ENCODE measurements at regions not wholly inside any gene's neighbourhood (a gene's known extent, or its start where the extent isn't known, plus 50 kb on each side); places are given as distances from the start of the nearest gene placed in this dataset.

DNA sequence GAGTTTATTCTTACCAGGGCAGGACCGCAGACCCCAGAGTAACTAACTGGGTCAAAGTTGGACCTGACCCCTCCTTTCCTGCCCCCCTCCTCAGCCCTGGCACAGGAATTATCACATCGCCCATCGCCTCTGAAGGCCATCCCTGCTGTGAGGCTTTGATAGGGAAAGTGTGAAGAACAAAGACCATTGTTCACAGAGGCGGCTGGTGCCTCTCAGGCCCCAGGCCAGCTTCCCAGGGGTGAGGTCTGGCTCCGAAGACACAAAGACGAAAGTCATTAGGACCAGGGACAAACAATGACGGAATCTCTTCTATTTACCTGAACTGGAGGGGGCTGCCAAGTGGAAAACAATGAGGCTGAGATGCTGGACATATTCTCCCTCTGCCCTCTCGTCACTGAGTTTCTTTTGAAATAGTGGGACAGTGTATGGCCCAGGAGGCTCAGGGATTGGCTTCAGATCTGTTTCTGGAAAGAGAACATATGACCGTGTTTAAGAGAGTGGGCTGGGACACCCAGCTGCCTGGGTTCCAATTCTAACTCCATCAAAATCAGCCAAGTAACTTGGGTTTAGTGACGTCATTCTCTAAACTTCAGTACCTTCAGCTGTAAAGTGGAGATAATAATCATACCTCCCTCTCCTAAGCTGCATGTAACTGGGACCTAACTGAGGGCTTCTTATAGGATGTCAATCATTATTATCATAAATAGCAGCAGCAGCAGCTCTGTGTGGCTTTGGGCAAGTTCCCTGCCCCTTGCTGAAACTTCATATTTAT, 769.4 kb downstream of the MED13L start:
- H3K4me3 ChIP-seq: no peak overlapping the region
- H3K36me3 ChIP-seq: no peaks in the 10 kb centered on the region
- no peaks in the 10 kb centered on the region for H3K27me3 ChIP-seq
- no peak for DNase-seq
- H3K9me3 ChIP-seq: peaks cover 3% of the 10 kb centered on the region; the same call in 1 of the 2 replicates

DNA sequence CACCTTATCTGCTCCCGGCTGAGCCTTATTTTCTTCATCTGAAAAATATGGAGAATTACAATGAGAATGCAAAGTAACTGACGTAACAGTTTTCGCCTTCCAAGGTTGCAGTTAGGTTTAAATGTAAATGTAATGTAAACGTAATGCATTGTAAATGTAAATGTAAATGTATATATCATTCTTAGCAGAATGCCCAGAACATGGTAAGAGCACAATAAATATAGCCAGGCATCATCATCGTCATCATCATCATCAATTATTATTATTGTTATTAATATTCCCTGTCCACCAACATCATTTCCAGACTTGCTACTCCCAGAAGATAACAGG, 770.0 kb downstream of the MED13L start:
- DNase-seq: no peak
- H3K9me3 ChIP-seq: no peaks in the 10 kb centered on the region
- no peaks in the 10 kb centered on the region for H3K27me3 ChIP-seq
- H3K36me3 ChIP-seq: no peaks in the 10 kb centered on the region
- no peak overlapping the region for H3K4me3 ChIP-seq

DNA sequence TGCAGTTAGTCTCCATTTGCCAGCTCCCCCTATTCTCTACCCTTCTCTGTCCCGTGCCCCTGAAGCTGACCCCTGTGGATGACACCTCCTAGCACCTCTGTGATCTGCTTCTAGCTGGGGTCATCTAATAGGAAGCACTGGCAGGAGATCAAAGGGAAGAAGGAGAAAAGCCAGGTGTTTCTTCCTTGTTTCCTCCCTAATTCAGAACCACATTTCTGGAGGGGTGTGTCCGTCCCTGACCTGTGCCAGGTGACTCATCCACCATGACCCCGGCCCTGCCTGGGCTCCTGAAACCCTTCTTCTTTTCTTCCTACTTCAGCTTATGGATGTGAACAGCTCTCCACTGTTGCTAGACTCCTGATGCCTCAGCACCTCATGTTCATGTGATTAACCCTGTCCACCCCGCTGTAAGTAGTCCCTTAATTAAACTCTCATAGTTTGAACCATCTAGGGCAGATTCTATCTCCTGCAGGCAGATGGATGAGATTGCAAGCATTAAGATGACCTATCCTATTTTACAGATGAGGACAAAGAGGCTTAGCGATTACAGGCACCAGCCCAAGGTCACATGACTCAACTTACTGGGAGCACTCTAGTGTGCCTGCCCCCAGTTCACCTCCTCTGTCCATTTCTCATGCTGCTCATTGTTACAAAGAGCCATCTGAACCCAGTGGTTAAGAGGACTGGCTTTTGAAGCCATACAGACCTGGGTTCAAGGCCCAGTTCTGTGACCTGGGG, 770.5 kb downstream of the MED13L start:
- Histone ChIP-seq H3K9me3 (no peaks in the 10 kb centered on the region), H3K36me3 (no peaks in the 10 kb centered on the region), H3K4me3 (no peak overlapping the region), H3K27me3 (no peaks in the 10 kb centered on the region)
- peak; percentile 12 for DNase-seq

DNA sequence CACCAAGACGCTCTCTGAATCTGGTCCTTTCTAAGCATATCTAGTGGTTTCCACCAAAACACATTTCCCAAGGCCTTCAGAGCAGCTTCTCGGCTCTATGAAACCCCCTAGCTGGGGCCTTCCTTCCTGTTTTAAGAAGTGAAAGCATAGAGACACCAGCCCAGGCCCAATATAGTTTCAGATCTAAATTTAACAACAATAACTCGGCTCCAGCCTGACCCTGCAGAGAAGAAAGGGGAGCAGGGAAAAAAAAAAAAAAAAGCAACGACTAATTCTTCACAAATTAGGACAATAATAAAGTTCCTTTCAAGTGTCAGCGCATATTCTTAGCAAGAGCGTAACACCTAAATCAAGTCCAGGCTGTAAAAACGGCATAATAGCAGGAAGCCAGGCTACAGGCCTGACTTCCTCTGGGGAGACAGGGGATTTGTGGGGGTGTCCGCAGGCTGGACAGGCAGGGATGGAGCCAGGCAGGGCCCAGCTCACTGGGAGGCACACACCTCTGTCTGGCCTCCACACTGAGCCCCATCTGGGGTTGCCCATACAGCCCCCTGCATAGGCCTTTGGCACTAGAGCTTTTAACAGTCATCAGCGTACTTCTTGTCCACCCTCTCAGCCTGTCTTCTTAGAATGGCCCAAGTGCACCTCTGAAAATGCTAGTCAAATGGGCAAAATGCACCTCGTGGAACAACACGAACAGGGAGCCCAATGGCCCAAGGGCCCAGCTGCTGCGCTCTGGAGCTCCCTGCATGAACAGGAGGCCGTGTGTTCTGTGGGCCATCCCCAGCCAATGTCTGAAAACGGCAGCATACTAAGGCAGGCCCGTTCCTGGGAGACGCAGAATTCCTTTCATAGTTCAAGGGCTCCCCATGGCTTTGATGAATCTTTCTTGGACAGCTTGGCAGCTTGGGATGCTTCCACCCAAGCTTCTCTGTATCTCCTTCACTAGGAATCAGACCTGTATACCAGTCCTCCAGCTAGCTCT, 772.9 kb downstream of the MED13L start:
- Histone ChIP-seq H3K27me3 (no peaks in the 10 kb centered on the region), H3K9me3 (no peaks in the 10 kb centered on the region), H3K4me3 (no peak overlapping the region), H3K36me3 (no peaks in the 10 kb centered on the region)
- no peak for DNase-seq

DNA sequence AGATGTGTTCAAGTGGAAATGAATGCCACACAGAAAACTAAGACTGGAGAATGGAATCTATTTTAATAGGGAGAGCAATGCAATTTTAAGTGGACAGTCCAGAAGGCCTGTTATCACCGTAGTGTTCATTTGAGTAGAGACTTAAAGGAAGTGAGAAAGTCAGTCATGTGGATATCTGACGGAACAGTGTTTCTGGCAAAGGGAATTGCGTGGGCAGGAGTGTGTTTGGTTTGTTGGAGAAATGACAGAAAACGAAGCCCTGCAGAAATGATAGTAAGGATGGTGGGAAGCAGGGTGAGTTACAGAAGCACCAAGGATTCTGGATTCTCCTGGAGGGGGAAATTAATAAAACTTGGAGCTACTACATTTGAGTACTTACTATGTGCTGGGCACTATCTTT, 776.6 kb downstream of the MED13L start:
- H3K36me3 ChIP-seq: no peaks in the 10 kb centered on the region
- no peaks in the 10 kb centered on the region for H3K27me3 ChIP-seq
- no peak overlapping the region for H3K4me3 ChIP-seq
- H3K9me3 ChIP-seq: no peaks in the 10 kb centered on the region
- DNase-seq: no peak

DNA sequence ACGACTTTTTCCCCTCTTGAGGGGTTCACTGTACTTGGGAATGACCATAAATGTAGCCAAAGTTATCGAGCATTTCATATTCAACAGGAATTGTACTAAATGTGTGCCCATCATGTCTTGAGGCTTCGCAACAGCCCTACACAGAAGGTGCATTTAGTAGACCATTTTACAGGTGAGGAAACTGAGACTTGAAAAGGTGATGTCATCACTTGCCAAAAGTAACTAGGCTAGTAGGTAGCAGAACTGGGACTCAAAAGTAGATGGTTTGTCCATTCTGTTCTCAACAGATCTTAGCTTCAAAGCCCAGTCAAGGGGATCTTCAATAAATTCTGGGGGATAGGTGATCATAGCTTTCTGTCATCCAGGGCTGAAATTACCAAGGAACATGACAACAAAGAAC, 782.2 kb downstream of the MED13L start:
- H3K4me3 ChIP-seq: no peak overlapping the region
- H3K27me3 ChIP-seq: no peaks in the 10 kb centered on the region
- DNase-seq: no peak
- H3K36me3 ChIP-seq: no peaks in the 10 kb centered on the region
- H3K9me3 ChIP-seq: no peaks in the 10 kb centered on the region

DNA sequence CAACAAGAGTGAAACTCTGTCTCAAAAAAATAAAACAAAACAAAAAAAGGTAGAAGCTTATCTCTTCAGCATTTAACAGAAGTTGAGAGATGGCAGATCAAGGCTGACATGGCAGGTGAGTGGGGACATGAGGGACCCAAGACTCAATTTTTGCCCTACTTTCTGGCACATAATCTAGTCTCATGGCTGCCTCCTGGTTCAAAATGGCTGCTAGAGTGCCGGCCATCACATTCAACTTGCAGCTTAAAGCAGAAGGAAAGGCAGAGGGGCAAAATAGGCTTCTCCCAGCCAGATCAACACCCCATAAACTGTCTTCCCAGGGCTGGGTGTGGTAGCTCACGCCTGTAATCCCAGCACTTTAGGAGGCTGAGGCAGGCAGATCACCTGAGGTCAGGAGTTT, 784.9 kb downstream of the MED13L start:
- DNase-seq: no peak
- Histone ChIP-seq H3K36me3 (no peaks in the 10 kb centered on the region), H3K27me3 (no peaks in the 10 kb centered on the region; the same call in 1 of the 2 replicates), H3K9me3 (no peaks in the 10 kb centered on the region), H3K4me3 (no peak overlapping the region)

DNA sequence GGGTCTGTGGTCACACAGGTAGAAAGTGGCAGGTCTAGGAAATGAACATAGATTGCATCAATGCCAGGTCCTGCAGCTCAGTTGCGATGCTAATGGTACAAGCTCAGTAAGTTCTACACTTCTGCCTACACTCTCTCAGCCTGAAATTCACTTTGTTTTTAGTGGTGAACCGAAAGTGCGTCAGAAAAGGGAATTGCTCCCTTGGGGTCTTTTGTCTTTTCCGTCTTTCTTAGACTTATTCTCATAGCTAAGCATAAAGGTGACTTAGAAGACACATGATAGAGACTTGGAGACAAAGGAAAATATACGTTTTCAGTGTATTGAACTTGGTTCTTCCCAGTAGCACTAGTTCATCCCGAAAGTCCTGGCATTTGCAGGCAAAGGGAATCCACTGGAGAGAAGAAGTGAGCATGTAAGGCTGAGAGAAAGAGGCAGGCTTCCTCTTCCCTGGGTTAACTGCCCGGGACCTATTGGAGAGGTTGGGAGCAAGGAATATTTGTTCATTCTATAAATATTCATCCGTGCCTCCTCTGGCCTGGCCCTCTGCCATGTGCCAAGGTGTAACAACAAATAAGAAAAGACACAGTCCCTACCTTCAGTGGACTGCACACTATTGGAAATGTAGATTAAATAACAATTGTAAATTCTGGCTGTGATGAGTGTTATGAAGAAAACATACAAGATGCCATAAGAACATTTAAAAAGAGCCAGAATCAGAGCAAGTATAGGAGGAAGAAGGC, 785.8 kb downstream of the MED13L start:
- no peak overlapping the region for H3K4me3 ChIP-seq
- H3K36me3 ChIP-seq: no peaks in the 10 kb centered on the region
- no peaks in the 10 kb centered on the region for H3K9me3 ChIP-seq
- DNase-seq: no peak
- H3K27me3 ChIP-seq: no peaks in the 10 kb centered on the region; the same call in 1 of the 2 replicates

DNA sequence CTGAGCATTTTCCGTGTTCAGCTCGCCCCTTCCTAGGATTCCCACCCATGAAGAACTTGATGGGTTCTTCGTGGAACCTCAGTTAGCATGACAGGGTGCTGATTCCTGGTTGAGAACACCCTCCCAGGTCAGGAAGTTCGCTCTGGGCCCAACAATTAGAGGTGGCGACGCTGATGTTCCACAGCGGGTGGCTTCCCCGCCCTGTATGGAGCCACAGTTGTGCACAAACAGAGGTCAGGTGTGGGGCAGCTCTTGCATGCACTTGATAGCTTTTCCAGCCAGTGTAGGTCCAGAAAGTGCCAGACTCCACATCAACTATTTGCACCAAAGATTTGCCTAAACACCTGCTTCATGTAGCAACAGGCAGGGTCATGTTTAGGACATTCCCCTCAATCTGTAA, 788.2 kb downstream of the MED13L start:
- Histone ChIP-seq H3K4me3 (no peak overlapping the region), H3K9me3 (no peaks in the 10 kb centered on the region), H3K36me3 (no peaks in the 10 kb centered on the region), H3K27me3 (no peaks in the 10 kb centered on the region; the same call in 1 of the 2 replicates)
- DNase-seq: no peak

DNA sequence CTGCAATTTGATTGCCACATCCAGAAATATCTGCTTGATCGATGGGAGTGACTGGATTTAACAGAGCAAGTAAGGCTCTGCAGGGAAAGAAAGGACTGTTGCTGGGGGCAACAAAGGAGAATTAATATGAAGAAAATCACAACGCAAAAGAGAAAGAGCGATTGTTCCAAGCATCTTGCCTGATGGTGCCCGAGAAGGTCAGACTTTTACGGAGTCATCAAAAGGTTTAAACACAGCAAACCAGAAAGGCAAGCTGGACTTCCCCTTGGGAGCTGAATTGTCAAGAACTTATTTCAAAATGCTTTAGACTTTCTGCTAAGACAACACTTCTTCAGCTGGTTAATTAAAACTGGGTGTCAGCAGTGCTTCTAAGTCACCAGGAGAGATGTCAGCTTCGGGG, 791.5 kb downstream of the MED13L start:
- no peaks in the 10 kb centered on the region for H3K36me3 ChIP-seq
- H3K4me3 ChIP-seq: no peak overlapping the region
- H3K9me3 ChIP-seq: 0 out of 2 replicates have a peak, but pooled peaks cover 2% of the 10 kb centered on the region
- no peaks in the 10 kb centered on the region; the same call in 1 of the 2 replicates for H3K27me3 ChIP-seq
- DNase-seq: no peak

DNA sequence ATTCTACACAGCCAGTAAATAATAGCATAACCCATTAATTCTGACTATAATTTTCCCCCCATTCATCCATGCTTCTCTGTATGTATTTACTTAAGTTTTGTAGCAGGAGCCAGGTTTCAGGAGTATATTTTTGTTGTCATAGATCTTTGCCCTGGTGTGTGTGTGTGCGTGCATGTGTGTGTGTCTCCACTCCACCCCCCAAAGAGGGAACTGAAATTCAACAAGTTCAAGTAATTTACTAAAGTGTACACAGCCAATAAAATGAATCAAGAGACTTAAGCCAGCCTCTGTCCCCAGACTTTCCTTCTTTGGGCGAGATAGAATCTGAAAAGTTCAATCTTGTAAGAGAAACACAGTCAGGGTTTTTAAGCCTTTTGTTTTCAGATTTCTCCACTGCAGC, 792.0 kb downstream of the MED13L start:
- H3K9me3 ChIP-seq: 0 out of 2 replicates have a peak, but pooled peaks cover 2% of the 10 kb centered on the region
- H3K4me3 ChIP-seq: no peak overlapping the region

DNA sequence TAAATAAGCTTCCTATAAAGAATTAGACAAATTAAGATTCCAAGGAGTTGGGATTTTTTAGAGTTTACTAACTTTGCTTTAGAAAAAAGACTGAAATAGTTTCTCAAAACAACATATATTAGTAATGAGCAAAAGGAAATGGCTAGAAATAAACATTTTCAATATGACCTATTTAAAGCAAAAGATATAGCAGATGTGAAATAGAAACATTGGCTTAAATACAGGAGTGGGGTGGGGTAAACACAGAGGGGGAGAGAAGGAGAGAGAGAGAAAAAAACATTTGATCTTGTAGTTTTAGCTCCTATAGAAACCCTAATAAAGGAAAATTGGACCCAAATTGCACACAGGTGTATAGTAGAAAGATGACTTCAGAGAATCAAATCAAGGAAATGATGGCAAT, 794.5 kb downstream of the MED13L start:
- H3K9me3 ChIP-seq: 0 out of 2 replicates have a peak, but pooled peaks cover 2% of the 10 kb centered on the region
- no peak for DNase-seq
- H3K27me3 ChIP-seq: no peaks in the 10 kb centered on the region
- no peaks in the 10 kb centered on the region for H3K36me3 ChIP-seq
- H3K4me3 ChIP-seq: no peak overlapping the region

More for the DNA sequence above, 792.0 kb downstream of the MED13L start:
- DNase-seq: no peak
- Histone ChIP-seq H3K27me3 (no peaks in the 10 kb centered on the region; the same call in 1 of the 2 replicates), H3K36me3 (no peaks in the 10 kb centered on the region)

DNA sequence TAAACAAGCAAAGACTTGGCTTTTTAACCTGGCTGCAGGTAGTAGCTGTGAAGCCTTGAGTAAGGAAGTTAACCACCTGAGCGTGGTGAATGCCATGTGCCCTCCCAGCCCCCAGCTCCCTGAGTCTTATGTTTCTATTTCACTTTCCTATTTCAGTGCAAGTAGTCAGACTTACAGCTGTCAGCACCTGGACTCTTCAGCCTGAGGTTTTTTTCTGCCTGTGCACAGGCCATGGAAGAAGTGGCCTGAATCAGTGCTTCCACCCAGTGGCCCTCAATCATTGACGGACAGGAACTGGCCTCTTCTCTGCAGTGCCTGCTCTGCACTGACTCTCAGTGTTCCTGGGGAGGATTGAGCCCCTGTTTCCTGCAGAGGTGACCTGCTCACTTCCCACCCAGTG, 796.4 kb downstream of the MED13L start:
- no peaks in the 10 kb centered on the region for H3K27me3 ChIP-seq
- H3K9me3 ChIP-seq: 0 out of 2 replicates have a peak, but pooled peaks cover 2% of the 10 kb centered on the region
- DNase-seq: no peak
- no peaks in the 10 kb centered on the region for H3K36me3 ChIP-seq
- H3K4me3 ChIP-seq: no peak overlapping the region

DNA sequence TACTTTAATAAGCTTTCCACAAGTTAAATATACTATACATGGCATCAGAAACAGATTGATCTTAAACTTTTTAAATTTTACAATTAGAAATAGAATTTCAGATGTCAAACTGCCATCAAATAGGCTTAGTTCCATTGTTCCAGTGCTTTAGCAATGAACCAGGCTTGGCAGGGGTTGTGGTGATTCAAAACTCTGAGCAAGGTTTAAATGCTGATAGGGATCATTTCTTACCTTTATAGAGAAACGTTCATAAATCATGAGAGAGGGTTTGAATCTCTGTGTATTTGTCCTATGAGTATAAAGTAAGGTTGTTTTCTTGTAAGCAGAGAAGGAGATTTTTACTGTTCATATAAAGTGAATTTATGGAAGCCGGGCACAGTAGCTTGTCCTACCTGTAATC, 794.5 kb upstream of the TBX3 start:
- no peaks in the 10 kb centered on the region for H3K9me3 ChIP-seq
- no peaks in the 10 kb centered on the region for H3K27me3 ChIP-seq
- no peak for DNase-seq
- H3K36me3 ChIP-seq: no peaks in the 10 kb centered on the region
- no peak overlapping the region for H3K4me3 ChIP-seq

DNA sequence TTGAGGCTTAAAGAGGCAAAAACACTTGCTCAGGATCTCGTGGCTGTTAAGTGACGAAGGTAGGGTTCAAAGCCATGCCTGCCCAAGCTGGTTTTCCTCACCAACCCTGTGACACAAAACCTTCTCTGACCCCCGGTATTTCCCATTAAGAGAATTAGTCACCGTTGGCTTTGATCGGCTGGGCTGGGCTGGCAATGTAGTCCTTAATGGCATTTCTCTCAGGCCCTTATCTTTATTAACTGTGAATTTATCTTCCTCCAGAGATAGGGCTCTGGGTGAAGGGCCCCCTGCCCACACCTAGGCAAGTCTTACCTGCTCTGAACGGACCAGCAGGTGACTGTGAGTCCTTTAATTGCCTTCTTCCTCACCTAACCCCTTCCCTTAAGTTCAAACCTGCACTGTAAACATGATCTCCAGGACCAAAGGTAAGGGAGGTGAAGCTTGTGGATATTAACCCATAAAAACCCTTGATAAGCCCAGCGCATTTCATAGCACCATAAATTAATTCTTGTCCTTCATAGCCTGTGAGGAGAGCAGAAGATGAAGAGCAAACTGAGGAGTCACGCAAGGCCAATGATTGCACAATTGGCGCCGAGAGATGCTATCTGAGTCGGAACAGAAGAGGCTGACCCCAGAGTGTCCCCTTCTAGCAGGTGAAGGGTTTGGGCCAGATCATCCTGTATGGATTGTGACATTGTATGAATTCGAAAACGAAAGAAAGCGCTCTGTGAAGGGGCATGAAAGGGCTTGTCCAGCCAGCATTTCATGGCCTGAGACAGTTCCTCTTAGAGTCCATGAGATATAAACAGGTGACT, 790.8 kb upstream of the TBX3 start:
- no peaks in the 10 kb centered on the region for H3K9me3 ChIP-seq
- DNase-seq: no peak
- no peak overlapping the region for H3K4me3 ChIP-seq
- no peaks in the 10 kb centered on the region for H3K27me3 ChIP-seq
- H3K36me3 ChIP-seq: no peaks in the 10 kb centered on the region
